ENCODE measurements at regions not wholly inside any gene's neighbourhood (a gene's known extent, or its start where the extent isn't known, plus 50 kb on each side); places are given as distances from the start of the nearest gene placed in this dataset.
A peak's percentile ranks its signal among the peaks of the same experiment; 100 is the strongest.
"Not testable (repeated sequence)": the region's sequence is repeated elsewhere in the genome, so short reads cannot be mapped to it uniquely, and the experiment has no call there.

GRCh38 chr12:47413806-47414205 lies 292.0 kb downstream of the RPAP3 start:
- ATAC-seq (no peak), DNase-seq (no peak)
- Mint-ChIP-seq H3K4me3 (peak overlapping the region in 1 of 2 donors; percentile 24), H3K9me3 (no peaks in the 10 kb centered on the region), H3K27ac (peak overlapping the region in 1 of 2 donors; percentile 92), H3K4me1 (peaks cover 74% of the 10 kb centered on the region), H3K27me3 (no peaks in the 10 kb centered on the region)

- peak overlapping the region in 1 of 2 donors; percentile 48 for H3K27ac Mint-ChIP-seq
- peaks cover 82% of the 10 kb centered on the region for H3K4me1 Mint-ChIP-seq
- ATAC-seq (peak; percentile 45), DNase-seq (no peak)
- no peaks in the 10 kb centered on the region for H3K9me3 Mint-ChIP-seq
- H3K4me3 Mint-ChIP-seq = peak overlapping the region in 1 of 2 donors; percentile 14
- no peaks in the 10 kb centered on the region for H3K27me3 Mint-ChIP-seq
Observed at GRCh38 chr12:47412601-47413236, 293.1 kb downstream of the RPAP3 start.

GRCh38 chr12:47411966-47412365 lies 293.9 kb downstream of the RPAP3 start:
- DNase-seq (no peak), ATAC-seq (no peak)
- Mint-ChIP-seq H3K27ac (no peak overlapping the region), H3K9me3 (no peaks in the 10 kb centered on the region), H3K27me3 (no peaks in the 10 kb centered on the region), H3K4me3 (no peak overlapping the region), H3K4me1 (peaks cover 90% of the 10 kb centered on the region)

GRCh38 chr12:47410862-47411261 lies 295.0 kb downstream of the RPAP3 start:
- peaks cover 0 to 3% of the 10 kb centered on the region in 2 donors for H3K9me3 Mint-ChIP-seq
- no peak for DNase-seq
- peaks cover 88% of the 10 kb centered on the region for H3K4me1 Mint-ChIP-seq
- no peak overlapping the region for H3K27ac Mint-ChIP-seq
- ATAC-seq = no peak
- no peaks in the 10 kb centered on the region for H3K27me3 Mint-ChIP-seq
- H3K4me3 Mint-ChIP-seq = no peak overlapping the region

GRCh38 chr12:47410383-47410782 lies 295.4 kb downstream of the RPAP3 start:
- ATAC-seq (no peak), DNase-seq (no peak)
- Mint-ChIP-seq H3K27me3 (no peaks in the 10 kb centered on the region), H3K4me3 (no peak overlapping the region), H3K9me3 (peaks cover 0 to 4% of the 10 kb centered on the region in 2 donors), H3K27ac (no peak overlapping the region), H3K4me1 (peaks cover 86% of the 10 kb centered on the region)

GRCh38 chr12:47409310-47409987 lies 296.4 kb downstream of the RPAP3 start:
- Mint-ChIP-seq H3K4me3 (no peak overlapping the region), H3K4me1 (peaks cover 77% of the 10 kb centered on the region), H3K27ac (peak overlapping the region in 1 of 2 donors; percentile 6)

GRCh38 chr12:47408171-47408871 lies 297.5 kb downstream of the RPAP3 start:
- Mint-ChIP-seq H3K27ac (peak overlapping the region in 1 of 2 donors; percentile 81), H3K9me3 (peaks cover 0 to 4% of the 10 kb centered on the region in 2 donors), H3K4me1 (peaks cover 74% of the 10 kb centered on the region), H3K27me3 (no peaks in the 10 kb centered on the region), H3K4me3 (no peak overlapping the region)
- peak; percentile 71 for ATAC-seq
- DNase-seq = peak in 1 of 2 donors; percentile 29

More at GRCh38 chr12:47409310-47409987, 296.4 kb downstream of the RPAP3 start:
- DNase-seq (no peak), ATAC-seq (no peak)
- H3K9me3 Mint-ChIP-seq = peaks cover 0 to 4% of the 10 kb centered on the region in 2 donors
- no peaks in the 10 kb centered on the region for H3K27me3 Mint-ChIP-seq

GRCh38 chr12:47407463-47408129 lies 298.2 kb downstream of the RPAP3 start:
- DNase-seq (no peak), ATAC-seq (no peak)
- Mint-ChIP-seq H3K27me3 (no peaks in the 10 kb centered on the region), H3K4me3 (no peak overlapping the region), H3K4me1 (peaks cover 71% of the 10 kb centered on the region), H3K27ac (peak overlapping the region in 1 of 2 donors; percentile 40), H3K9me3 (peaks cover 0 to 4% of the 10 kb centered on the region in 2 donors)

GRCh38 chr12:47403681-47404080 lies 302.1 kb downstream of the RPAP3 start:
- peaks cover 69% of the 10 kb centered on the region for H3K4me1 Mint-ChIP-seq
- no peak for ATAC-seq
- H3K27ac Mint-ChIP-seq = no peak overlapping the region
- no peak overlapping the region for H3K4me3 Mint-ChIP-seq
- DNase-seq = no peak
- no peaks in the 10 kb centered on the region for H3K27me3 Mint-ChIP-seq
- H3K9me3 Mint-ChIP-seq = peaks cover 15 to 17% of the 10 kb centered on the region in 2 donors

GRCh38 chr12:47401196-47401595 lies 304.6 kb downstream of the RPAP3 start:
- H3K27me3 Mint-ChIP-seq, DNase-seq, H3K27ac Mint-ChIP-seq, H3K4me3 Mint-ChIP-seq, ATAC-seq: not testable (repeated sequence)
- Mint-ChIP-seq H3K4me1 (peaks cover 70% of the 10 kb centered on the region), H3K9me3 (peaks cover 15 to 17% of the 10 kb centered on the region in 2 donors)

- Mint-ChIP-seq H3K27ac (no peak overlapping the region), H3K4me3 (no peak overlapping the region), H3K4me1 (peaks cover 78% of the 10 kb centered on the region), H3K27me3 (no peaks in the 10 kb centered on the region), H3K9me3 (peaks cover 12 to 15% of the 10 kb centered on the region in 2 donors)
- no peak for DNase-seq
- no peak for ATAC-seq
Observed at GRCh38 chr12:47400266-47400665, 305.6 kb downstream of the RPAP3 start.

GRCh38 chr12:47397664-47398281 lies 308.1 kb downstream of the RPAP3 start:
- peak overlapping the region; percentile 84 to 88 for H3K27ac Mint-ChIP-seq
- ATAC-seq (peak; percentile 84), DNase-seq (peak; percentile 51 to 58)
- no peaks in the 10 kb centered on the region for H3K27me3 Mint-ChIP-seq
- H3K4me3 Mint-ChIP-seq = peak overlapping the region; percentile 51 to 64
- H3K4me1 Mint-ChIP-seq = peaks cover 92% of the 10 kb centered on the region
- peaks cover 12 to 15% of the 10 kb centered on the region in 2 donors for H3K9me3 Mint-ChIP-seq

GRCh38 chr12:47396902-47397663 lies 308.7 kb downstream of the RPAP3 start:
- Mint-ChIP-seq H3K4me1 (peaks cover 93% of the 10 kb centered on the region), H3K4me3 (peak overlapping the region; percentile 51 to 64), H3K9me3 (peaks cover 12 to 15% of the 10 kb centered on the region in 2 donors), H3K27me3 (no peaks in the 10 kb centered on the region), H3K27ac (peak overlapping the region; percentile 84 to 88)
- peak; percentile 67 for ATAC-seq
- DNase-seq = peak in 1 of 2 donors; percentile 34

GRCh38 chr12:47394070-47394469 lies 311.8 kb downstream of the RPAP3 start:
- peak overlapping the region; percentile 87 to 92 for H3K27ac Mint-ChIP-seq
- H3K4me3 Mint-ChIP-seq = peak overlapping the region; percentile 61 to 92
- H3K9me3 Mint-ChIP-seq = peaks cover 0 to 5% of the 10 kb centered on the region in 2 donors
- no peaks in the 10 kb centered on the region for H3K27me3 Mint-ChIP-seq
- peaks cover 93% of the 10 kb centered on the region for H3K4me1 Mint-ChIP-seq
- ATAC-seq (no peak), DNase-seq (no peak)

All from stimulated activated naive CD8-positive, alpha-beta T cell treated with anti-CD3 and anti-CD28 coated beads, Interleukin-15, amount 100 ng/mL, for 72 hours (primary cell).